BE2C (cell line): ENCODE measurements at regions not wholly inside any gene's neighbourhood (a gene's known extent, or its start where the extent isn't known, plus 50 kb on each side); places are given as distances from the start of the nearest gene placed in this dataset.

Experiments
- DNase-seq: peaks from one replicate; pipeline ENCODE4 v3.0.0-alpha.2; 2020
- H3K27me3 ChIP-seq: fragments of 250-450 bp; sonication (Bioruptor Pico); 2 replicates; pipeline ENCODE4 v1.5.1; 2020; ENCODE audit warnings: mild to moderate bottlenecking
- H3K36me3 ChIP-seq: fragments of 250-450 bp; sonication (Bioruptor Pico); 2 replicates; pipeline ENCODE4 v1.5.1; 2020; ENCODE audit warnings: mild to moderate bottlenecking
- H3K4me1 ChIP-seq: fragments of 250-450 bp; sonication (Bioruptor Pico); 2 replicates; pipeline ENCODE4 v1.5.1; 2020
- H3K4me3 ChIP-seq: 2 replicates; pipeline ENCODE4 v1.5.1; 2011; ENCODE audit warnings: low read depth, low read length
- H3K9me3 ChIP-seq: fragments of 250-450 bp; sonication (Bioruptor Pico); 2 replicates; pipeline ENCODE4 v1.5.1; 2020
- TF ChIP-seq, protein P1 (sequence below): IDR thresholded peaks from 2 replicates; pipeline ENCODE4 v1.5.1; 2012; ENCODE audit warnings: mild to moderate bottlenecking, low read depth, low read length

DNA sequence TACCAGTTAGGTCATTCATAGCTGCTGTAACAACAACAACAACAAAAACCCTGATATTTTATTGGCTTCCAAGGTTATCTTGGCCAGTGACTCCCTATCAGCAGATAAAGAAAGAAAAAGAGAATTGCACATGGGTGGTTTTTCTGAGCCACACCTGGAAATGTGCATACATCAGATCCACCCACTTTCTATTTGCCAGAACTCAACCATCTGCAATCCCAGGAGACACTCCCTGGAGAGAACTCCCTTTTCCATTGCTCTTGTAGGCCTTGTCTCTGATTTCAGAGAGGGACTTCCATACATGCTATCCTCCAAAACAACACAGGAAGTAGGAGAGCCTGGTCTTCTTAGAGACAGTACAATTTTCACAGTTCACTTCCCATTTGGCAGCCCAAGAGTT lies 74.9 kb upstream of the ZC3H11B start:
- TF ChIP-seq, protein P1, sequence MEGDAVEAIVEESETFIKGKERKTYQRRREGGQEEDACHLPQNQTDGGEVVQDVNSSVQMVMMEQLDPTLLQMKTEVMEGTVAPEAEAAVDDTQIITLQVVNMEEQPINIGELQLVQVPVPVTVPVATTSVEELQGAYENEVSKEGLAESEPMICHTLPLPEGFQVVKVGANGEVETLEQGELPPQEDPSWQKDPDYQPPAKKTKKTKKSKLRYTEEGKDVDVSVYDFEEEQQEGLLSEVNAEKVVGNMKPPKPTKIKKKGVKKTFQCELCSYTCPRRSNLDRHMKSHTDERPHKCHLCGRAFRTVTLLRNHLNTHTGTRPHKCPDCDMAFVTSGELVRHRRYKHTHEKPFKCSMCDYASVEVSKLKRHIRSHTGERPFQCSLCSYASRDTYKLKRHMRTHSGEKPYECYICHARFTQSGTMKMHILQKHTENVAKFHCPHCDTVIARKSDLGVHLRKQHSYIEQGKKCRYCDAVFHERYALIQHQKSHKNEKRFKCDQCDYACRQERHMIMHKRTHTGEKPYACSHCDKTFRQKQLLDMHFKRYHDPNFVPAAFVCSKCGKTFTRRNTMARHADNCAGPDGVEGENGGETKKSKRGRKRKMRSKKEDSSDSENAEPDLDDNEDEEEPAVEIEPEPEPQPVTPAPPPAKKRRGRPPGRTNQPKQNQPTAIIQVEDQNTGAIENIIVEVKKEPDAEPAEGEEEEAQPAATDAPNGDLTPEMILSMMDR = no peak
- no peak for DNase-seq
- Histone ChIP-seq H3K4me3 (no peak overlapping the region), H3K36me3 (no peaks in the 10 kb centered on the region), H3K27me3 (no peaks in the 10 kb centered on the region), H3K4me1 (peaks cover 6% of the 10 kb centered on the region), H3K9me3 (no peaks in the 10 kb centered on the region)

DNA sequence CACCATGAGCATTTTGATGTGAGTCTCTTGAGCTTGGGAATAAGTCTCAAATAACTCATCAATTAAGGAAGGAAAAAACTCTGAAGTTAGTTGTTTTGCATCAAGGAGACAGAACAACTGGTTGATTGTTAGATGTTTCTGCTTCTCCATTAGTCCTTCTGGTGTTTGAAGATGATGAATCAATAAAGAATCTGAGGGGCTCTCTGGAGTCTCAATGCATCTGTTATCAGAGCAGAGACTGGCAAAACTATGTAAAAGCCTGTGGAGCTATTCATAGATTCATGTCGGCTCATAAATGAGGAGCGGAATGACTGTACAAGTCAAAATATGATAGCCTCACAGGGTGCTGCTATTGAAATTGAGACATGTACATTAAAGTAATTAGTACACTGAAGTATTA lies 73.3 kb upstream of the ZC3H11B start:
- Histone ChIP-seq H3K4me3 (no peak overlapping the region), H3K9me3 (no peaks in the 10 kb centered on the region), H3K36me3 (no peaks in the 10 kb centered on the region), H3K4me1 (peaks cover 3% of the 10 kb centered on the region; the same call in 1 of the 2 replicates), H3K27me3 (no peaks in the 10 kb centered on the region)
- no peak for DNase-seq
- TF ChIP-seq, protein P1 = no peak

DNA sequence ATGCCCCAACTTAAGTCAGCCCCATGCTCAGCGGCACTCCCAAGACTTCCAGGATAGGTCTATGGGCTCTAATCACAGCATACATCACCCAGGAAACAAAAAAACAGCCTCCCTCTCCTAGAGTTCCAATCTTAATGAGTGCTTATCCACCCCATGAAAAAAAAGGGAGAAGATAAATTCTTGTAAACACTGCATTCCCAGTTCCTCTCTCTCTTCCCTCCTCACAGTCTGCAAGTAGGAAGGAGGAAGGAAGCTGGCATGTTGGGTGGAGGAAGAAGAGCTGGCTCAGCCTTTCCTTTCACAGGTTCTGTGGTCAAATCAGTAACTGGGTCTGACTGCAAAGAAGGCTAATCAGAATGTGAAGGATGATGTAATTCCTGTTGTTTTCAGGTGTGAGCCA lies 69.9 kb upstream of the ZC3H11B start:
- no peak for DNase-seq
- H3K36me3 ChIP-seq = no peaks in the 10 kb centered on the region
- H3K27me3 ChIP-seq = no peaks in the 10 kb centered on the region
- no peaks in the 10 kb centered on the region for H3K9me3 ChIP-seq
- no peak overlapping the region for H3K4me3 ChIP-seq
- TF ChIP-seq, protein P1 = no peak
- no peaks in the 10 kb centered on the region; the same call in 1 of the 2 replicates for H3K4me1 ChIP-seq

DNA sequence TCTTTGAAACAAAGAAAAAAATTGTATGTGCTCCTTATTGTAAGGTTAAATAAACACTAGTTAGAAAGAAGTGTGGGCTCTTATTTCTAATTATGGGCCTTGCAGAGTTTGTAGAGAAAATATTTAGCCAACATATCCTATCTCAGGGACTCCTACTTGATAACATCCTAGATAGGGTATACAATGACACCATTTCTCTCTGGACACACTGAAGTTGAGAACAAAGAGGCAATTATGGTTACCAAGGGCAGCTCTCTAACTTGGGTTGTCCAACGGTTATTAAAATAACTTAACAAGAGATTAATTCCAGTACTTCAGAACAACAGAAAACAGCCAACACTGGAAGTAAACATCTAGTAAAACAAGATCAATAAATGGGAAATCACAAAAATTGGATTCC lies 69.0 kb upstream of the ZC3H11B start:
- no peak for DNase-seq
- TF ChIP-seq, protein P1 = no peak
- no peaks in the 10 kb centered on the region for H3K27me3 ChIP-seq

GRCh38 chr1:219676012-219676765 lies 63.3 kb upstream of the ZC3H11B start:
- Histone ChIP-seq H3K9me3 (no peaks in the 10 kb centered on the region), H3K4me1 (no peaks in the 10 kb centered on the region; the same call in 1 of the 2 replicates), H3K4me3 (no peak overlapping the region), H3K27me3 (no peaks in the 10 kb centered on the region), H3K36me3 (no peaks in the 10 kb centered on the region)
- TF ChIP-seq, protein P1 = no peak
- DNase-seq = no peak

More for the DNA sequence above, 69.0 kb upstream of the ZC3H11B start:
- H3K4me1 ChIP-seq = no peaks in the 10 kb centered on the region; the same call in 1 of the 2 replicates
- H3K9me3 ChIP-seq = no peaks in the 10 kb centered on the region
- H3K4me3 ChIP-seq = no peak overlapping the region
- H3K36me3 ChIP-seq = no peaks in the 10 kb centered on the region

- TF ChIP-seq, protein P1 = no peak
- DNase-seq = no peak
- H3K4me1 ChIP-seq = no peaks in the 10 kb centered on the region
- H3K36me3 ChIP-seq = no peaks in the 10 kb centered on the region
- no peaks in the 10 kb centered on the region for H3K9me3 ChIP-seq
- no peak overlapping the region for H3K4me3 ChIP-seq
- H3K27me3 ChIP-seq = no peaks in the 10 kb centered on the region
Observed at GRCh38 chr1:219670426-219671149, 57.7 kb upstream of the ZC3H11B start.
